NCI-H1092 (cell line): ENCODE measurements at regions not wholly inside any gene's neighbourhood (a gene's known extent, or its start where the extent isn't known, plus 50 kb on each side); places are given as distances from the start of the nearest gene placed in this dataset.

Source experiments
- DNase-seq: peaks from one replicate; lab custom pipeline; 2025; lab: John Stamatoyannopoulos, UW

DNA sequence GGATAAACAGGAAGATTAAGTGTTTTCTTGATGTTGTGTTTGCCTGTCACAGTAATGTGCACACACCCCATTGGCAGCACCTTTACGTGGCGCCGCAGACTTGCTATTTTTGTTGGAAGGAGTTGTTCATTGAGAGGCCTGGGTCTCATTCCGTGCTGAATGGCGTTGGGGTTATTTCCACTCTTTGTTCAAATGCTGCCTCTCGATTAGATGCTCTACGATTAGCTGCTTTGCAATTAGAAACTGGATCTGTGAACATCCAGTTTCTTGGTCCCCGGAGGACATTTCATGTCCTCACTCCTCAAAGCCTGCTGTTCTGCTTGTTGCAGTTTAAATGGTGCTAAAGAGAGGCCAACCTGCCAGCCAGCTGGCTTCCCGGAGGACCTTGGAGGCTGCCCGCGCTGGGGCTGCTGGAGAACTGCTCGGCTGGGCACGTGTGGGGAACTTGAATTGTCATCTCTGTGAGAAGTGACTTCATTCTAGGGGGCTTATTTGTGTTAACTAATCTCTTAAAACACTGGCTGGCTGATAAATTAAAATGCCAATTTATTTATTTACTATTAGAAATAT, 117.4 kb upstream of the NABP1 start:
- no peak for DNase-seq

DNA sequence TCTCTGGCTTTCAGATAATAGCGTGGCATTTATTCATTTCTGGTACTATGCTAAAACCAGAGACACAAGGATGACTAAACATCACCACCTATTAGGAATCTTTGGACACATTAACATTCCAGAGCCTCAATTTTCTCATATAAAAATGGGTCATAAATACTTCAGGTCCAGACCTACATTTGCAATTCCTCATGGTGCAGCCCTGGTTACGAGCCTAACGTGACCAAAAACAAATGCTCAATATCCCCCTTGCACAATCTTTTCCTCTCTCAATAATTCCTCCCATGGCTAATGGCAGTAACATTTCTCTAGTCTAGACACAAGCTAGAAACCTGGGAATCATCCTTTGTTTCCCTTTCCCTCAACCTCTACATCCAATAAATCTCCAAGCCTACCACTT, 112.8 kb upstream of the NABP1 start:
- no peak for DNase-seq

DNA sequence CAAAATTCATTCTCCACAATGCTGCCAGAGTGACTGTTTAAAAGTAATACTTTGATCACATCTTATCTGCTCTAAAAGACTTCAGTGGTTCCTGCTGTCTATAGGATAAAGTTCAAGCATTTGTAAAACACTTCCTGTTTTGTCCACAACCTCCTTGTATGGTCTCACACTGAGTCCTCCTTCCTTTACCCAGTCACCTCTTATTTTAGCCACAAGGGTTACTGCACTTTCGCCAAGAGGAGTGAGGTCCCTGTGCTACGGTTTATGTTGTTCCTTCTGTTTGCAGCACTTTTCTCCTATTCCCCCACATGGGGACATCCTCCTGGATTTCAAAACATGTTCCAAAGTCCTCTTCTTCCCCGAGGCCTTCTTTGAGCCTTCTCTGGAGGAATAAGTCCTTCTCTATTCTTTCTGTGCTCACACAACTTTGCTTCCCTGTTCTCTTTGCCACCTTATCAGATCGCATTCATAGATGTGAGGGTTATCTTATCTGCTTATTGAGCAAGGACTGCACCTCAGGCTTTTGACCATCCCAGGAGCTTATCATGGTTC, 112.2 kb upstream of the NABP1 start:
- DNase-seq = no peak

DNA sequence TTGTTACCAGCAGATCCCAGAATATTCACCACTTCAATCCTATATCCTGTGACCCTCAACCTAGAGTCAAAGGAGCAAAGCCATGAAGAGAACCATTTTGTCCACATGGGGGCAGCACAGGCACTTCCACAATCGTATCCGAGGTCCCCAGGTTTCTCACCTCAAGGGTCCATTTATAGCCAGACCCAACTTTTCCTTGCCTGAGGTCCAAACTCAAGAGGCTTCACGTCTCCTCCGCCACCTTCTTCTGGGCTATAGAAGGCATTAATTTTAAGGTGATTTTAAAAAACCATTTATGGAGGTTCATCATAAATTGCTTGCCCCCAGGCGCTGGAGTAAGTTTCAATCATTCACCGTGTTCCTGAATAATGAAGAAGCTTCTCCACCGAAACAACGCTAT, 111.6 kb upstream of the NABP1 start:
- DNase-seq = peak; percentile 42

DNA sequence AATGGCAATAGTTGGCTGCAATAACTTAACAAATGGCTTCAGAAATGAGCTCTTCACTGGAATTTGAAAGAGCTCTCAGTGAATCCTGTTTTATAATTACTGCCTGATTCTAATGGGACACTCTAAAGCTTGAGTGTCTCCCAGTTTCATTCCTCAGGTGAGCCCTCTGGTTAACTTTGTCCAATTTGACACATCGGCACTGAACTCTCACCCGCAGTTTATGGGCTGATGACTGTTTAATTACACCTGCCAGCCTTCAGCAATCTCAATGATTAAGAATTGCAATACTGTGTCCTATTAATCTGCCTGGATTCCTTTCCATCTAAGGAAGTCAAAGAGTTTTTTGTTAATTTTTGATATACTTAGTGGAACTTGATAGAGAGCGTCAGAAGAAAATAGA, 110.7 kb upstream of the NABP1 start:
- no peak for DNase-seq

DNA sequence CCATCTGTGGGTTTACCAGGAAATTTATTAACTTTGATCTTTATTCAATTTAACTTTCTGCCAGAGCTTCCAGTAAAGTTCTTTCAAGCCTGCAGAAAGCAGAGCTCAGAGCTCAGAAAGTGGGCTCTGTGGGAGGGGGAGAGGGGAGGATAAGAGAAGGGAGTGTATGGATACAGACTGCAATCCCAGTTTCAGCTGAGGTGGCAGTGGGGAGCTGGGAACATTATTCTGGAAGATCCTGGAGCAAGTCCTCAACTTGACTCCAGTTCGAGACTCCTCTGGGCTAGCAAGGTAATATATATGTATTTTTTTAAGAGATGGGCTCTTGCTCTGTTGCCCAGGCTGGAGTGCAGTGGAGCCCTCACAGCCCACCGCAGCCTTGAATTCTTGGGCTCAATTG, 108.9 kb upstream of the NABP1 start:
- no peak for DNase-seq

DNA sequence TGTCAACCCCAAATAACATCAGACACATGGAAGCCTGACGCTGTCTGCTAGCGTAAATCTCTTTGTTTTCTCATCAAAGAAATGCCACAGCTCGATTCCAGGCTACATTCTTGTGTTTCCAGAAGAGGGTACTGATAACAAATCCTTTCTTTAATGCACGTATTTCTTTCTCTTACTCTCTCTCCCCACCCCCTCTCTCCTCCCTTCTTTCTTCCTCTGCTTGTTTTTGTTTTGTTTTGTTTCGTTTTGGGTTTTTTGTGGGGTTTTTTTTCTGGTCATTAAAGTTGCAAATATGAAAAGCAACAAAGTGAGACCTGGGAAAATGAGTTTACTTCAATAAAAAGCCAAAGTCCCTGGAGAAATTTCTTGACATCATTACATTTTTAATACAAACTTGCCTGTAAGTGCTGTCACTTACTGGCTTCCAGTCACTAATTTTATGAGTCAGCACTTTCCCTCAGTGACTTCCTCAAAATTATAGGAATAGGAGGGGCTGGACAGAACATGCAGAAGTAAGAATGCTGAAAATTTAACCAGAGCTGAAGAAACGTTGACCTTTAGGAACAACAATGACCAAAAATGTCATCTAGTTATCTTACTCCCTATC, 106.7 kb upstream of the NABP1 start:
- DNase-seq = no peak

DNA sequence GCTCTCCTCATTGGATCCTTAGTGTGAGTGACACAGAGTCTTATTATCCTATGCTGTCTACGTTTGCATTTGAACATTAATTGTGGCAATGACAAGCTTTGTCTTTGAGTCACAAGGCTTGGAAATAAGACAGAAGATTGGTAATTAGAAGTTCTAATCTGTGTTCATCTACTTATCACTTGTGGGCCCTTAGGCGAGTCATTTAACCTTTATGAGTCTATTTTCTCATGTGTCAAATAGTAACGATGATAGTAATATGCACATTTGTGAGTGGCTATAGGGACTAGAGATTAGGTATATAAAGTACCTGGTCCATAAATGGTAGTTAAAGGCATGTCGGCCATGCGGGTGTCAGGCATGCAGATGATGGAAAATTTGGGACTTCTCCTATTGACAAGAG, 105.6 kb upstream of the NABP1 start:
- no peak for DNase-seq

DNA sequence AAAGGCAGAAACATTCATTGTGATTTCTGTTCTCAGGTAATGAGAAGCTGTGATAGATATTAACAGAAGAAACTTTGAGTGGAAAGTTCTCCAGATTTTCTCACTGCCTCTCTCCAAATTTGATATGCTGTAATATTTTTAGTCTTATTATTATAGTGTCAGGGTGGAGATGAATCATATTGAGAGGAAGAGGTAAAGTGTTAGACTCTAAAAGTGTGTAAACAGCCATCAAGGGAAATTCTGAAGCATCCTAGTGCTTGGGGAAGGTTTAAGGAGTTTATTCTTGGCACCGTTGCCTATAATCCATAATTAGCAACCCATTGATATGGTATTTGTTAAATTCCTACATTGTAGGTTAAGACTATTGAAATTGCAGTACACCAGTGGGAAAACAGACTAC, 104.7 kb upstream of the NABP1 start:
- DNase-seq = no peak

DNA sequence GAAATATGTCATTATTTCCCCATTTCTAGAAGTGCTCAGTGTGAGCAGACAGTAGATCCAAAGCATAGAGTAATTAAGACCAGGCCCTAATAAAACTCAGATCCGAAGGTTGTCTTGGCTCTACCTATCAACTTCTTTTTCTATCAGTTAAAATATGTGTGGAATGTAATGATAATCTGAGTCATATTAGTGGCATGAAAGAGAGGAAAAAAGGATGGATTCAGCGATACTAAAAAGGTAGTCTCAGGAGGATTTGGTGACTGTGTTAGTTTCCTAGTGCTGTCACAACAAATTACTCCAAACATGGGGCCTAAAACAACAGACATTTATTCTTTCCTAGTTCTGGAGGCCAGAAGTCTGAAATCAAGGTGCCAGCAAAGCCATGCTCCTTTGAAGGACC, 103.7 kb upstream of the NABP1 start:
- no peak for DNase-seq

DNA sequence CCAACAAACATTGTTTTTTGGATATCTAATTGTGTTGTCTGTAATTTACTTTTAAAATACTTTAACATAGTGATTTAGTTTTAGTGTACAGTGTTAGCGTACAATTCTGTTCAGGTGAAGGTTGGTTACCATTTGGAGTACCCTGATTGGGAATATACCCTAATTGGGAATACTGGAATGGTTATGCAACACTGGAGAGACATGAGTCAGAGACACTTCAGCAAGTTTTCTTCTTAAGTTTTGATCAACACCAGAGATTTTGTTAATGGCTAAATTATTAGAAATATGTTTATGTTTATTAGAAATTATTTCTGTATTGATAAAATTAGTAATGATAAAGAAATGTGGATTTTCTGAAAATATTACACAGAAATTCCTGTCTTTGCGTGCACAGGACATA, 100.3 kb upstream of the NABP1 start:
- no peak for DNase-seq

DNA sequence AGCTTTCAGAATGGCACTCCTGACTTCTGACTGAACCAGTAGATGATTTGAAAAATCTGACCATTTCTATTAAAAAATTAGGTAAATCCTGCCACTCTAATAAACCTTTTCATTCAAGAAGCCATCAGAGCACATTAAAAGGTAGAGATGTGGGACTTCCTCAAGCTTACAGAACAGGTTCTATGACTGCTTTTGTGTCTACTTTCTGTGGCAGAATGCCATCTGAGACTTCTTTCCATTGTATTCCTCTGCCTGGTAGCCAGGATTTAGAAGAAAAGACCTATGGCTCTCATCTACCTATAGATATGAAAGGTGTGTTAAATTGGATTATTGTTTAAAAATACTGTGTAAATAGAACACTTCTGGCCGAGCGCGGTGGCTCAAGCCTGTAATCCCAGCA, 99.9 kb upstream of the NABP1 start:
- no peak for DNase-seq

DNA sequence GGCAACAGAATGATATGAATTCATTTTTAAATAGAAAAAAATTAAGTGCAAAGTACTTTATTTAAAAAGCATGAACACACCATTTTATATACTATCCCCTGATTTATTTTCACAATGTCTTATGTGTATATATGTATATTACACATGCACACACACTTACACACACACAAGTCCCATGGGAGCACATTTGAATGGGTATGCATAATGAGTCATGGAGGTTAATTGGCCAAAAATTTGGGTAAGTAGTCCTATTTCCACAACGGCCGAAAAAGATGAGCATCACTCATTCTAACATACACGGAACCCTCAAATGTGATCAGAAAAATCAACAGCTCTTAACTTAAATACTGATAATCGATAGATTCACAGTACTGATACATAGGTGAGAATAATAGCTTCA, 97.4 kb upstream of the NABP1 start:
- DNase-seq = no peak

DNA sequence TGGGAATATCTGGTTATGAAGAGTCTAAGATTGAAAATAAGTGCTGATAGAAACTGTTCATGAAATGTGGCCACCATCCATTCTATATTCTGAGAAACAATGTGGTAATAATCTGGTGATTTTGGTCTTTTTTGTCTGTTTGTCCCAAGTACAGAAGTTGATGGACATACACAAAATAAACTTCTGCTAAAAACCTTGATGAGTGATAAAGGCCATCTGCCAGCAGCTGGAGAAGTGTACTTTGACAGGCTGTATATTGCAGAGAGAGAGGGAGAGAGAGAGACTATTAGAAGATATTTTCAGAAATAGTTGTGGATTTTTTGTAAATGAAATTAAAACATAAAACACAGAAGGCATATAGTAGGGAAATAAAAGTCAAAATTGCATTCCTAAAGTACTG, 96.9 kb upstream of the NABP1 start:
- DNase-seq = no peak

DNA sequence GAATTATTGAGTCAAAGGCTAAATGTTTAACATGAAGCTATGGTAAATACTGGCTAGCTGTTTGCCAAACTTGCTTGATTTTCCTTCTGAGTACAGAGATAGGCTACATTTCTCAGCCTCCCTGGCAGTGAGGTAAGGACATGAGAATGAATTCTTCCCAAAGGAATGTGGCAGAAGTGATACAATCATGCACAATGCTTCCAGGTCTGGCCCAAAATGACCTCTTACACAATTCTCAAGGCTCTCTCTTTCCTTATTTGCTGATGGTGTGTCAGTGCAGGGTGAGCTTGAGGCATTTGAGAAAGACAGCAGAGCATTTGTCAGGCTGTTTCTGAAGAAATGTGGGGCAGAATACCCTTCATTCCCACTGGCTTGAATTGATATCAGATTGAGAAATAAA, 95.6 kb upstream of the NABP1 start:
- DNase-seq = no peak

DNA sequence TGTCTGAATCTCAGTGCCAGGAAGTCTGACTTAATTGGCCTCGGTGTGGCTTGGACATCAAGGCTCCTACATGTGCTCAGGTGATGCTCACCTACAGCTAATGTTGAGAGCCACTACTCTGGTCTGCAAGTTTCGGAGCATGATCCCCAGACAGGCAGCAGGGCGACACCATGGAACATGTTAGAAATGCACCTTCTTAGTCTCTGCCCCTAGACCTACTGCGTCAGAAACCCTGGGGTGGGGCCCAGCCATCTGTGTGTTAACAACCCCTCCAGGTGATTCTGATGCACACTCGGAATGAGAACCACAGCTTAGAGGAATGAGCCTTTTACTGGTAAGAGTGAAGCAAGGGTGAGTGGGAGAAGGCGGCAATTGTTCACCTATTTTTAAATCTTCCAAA, 86.9 kb upstream of the NABP1 start:
- DNase-seq = no peak

DNA sequence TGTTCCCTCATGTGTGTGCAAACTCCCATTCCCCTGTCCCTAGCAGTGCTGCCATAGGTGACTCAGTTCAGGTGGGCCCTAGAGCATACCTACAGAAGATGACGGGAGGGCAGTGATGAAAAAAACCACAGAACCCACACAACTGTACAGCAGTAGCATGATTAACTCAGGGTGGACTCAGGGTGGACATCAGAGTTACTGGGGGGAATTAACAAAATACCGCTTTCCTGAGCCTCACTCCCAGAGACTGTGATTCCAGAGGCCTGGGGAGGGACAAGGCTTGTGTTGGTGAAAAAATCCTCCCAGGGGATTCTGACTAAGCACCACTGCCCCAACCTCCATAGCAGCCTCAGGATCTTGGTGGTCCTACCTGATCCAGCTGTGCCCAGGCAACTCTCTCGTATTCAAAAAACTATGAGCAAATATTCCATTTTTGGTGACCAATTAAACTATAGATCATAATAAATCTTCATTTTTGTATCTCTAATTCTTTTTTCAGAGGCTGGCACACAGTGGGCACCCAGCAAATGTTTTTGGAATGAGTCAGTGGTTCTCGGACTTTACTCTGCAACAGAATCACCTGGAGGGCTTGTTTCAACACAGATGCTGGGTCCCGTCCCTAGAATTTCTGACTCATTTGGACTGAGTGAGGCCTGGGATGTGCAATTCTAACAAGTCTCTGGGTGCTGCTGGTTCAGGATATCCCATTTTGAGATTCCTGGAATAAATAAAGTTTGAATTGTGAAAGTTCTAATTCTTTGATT, 84.1 kb upstream of the NABP1 start:
- no peak for DNase-seq

DNA sequence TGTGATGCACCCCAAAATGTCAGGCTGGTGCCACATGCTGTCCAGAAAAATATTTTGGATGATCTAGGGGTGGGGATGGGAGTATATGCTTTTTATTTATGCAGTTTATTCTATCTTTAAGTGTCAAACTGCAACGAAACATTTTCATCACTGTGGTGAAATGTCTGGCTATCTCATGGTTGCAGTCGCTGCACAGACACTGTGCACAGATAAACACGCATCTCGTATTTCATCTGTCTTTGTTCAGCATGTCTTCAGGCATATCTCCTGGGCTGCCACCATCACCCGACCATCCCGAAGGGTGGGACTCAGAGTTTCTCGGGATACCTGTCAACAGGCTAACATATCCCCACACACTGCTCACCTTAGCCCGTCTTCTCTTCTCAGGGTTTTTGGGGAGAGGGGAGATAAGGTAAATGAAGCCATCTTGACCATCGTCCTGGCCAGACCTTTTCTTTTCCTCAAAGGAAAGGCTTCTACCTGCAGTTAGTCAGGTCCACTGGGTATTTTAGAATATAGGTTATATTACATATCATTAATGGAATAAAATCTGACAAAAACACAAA, 80.7 kb upstream of the NABP1 start:
- no peak for DNase-seq

DNA sequence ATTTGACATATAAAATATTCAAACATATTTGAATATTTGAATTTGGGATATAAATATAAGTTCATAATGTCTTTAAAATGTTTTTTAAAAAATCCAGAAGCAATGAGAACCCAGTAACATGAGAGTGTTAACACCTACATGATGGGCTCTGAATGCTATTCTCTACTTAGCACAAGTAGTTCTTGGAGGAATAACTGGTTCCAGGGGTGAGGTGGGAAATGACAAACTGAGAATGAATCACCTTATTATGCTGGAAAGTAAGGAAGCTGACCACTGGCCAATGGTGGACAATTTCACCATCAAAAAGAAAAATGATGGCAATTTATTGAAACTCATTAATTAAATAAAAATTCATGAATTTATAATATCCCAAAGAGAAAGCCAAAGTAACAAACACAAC, 79.6 kb upstream of the NABP1 start:
- no peak for DNase-seq

DNA sequence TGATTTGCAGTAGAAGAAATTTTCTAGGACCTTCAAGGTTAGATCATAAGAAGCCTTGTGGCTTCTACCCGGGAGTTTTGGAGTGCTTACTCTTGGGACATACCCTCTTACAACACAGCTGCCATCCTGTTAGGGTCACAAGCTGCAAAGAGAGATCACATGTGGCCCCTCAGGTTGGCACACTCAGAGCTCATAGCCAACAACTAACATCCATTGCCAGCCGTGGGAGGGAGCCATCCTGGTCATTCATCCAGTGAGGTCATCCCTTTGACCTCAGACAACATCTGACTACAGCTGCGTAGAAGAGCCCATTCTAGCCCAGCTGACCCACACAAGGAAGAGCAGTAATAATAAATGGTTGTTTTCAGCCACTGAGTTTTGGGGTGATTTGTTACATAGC, 76.9 kb upstream of the NABP1 start:
- DNase-seq = no peak

DNA sequence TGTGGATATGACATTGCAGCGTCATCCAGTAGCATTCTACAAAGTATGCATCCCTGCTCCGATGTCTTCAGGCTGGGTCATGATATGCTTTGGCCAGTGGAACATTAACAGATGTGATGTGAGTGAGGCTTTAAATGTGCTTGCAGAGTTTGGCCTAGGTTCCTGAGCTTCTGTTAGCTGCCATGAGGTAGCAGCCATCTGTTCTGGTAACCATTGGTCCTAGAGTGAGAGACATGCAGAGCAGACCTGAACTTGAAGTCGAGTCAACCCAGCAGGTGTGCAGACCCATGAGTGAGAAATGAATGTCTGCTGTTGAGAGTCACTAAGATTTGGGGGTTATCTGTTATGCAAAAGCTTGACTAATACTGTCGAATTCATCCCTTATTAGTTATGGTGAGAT, 73.8 kb upstream of the NABP1 start:
- DNase-seq = no peak

DNA sequence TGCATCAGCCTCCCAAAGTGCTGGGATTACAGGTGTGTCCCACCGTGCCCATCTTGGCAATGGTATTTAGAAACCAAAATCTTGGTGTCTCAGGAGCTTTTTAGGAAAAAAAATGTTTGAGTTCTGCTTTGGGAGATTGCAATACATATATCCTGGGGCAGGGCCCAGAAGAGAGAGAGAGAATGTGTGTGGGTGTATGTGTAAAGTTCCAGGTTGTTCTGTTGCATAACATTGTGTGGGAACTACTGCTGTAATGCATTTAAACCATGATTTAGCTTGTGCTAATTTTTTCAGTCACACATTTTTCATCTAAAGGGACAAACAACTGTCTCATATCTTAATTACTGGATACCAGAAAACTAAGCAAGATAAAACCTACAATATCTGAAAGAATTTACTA, 70.8 kb upstream of the NABP1 start:
- no peak for DNase-seq

DNA sequence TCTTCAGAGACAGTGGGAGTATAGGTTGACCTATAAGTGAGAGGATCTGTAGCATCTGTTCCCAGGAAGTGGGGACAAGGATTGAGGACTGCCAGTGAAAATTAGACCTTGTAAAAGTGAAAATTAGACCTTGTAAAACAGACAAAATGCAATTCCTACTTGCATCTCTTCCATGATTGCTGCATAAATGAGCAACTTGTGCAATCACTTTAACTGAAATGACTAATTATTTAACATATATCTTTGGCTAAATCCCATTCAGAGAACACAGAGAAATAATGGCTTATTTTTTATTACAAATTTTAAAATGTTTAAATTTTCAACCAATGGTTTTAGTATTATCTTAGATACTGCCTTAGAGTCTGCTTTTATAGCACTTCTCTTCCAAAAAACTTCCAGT, 67.2 kb upstream of the NABP1 start:
- DNase-seq = no peak
